Stimulated activated naive CD8-positive, alpha-beta T cell treated with anti-CD3 and anti-CD28 coated beads, Interleukin-15, amount 100 ng/mL, for 72 hours (primary cell): ENCODE measurements at regions not wholly inside any gene's neighbourhood (a gene's known extent, or its start where the extent isn't known, plus 50 kb on each side); places are given as distances from the start of the nearest gene placed in this dataset.

ENCODE experiments used
- ATAC-seq: fragments of 150-1000 bp; cut with Tn5 transposase; 2 replicates; pipeline ENCODE4 v1.10.0; 2021; ENCODE audit warnings: mild to moderate bottlenecking, moderate library complexity
- DNase-seq, 2 donors: peaks; one replicate each; pipeline ENCODE4 v3.0.0; 2021 to 2022
- H3K27ac Mint-ChIP-seq, 2 donors: one replicate each; pipeline ENCODE4 v1.8.0; 2022; ENCODE audit warnings: mild to moderate bottlenecking in 2 of 2, mixed read lengths in 2 of 2, moderate library complexity in 2 of 2
- H3K27me3 Mint-ChIP-seq: one replicate; pipeline ENCODE4 v1.8.0; 2022; ENCODE audit warnings: mixed read lengths
- H3K4me1 Mint-ChIP-seq: one replicate; pipeline ENCODE4 v1.8.0; 2022; ENCODE audit warnings: mild to moderate bottlenecking, mixed read lengths
- H3K4me3 Mint-ChIP-seq, 2 donors: one replicate each; pipeline ENCODE4 v1.8.0; 2022; ENCODE audit warnings: mild to moderate bottlenecking in 2 of 2, mixed read lengths in 2 of 2, moderate library complexity in 1 of 2
- H3K9me3 Mint-ChIP-seq, 2 donors: one replicate each; pipeline ENCODE4 v1.8.0; 2022; ENCODE audit warnings: mixed read lengths in 2 of 2

- H3K4me3 Mint-ChIP-seq: no peak overlapping the region
- peaks cover 0 to 5% of the 10 kb centered on the region in 2 donors for H3K9me3 Mint-ChIP-seq
- H3K4me1 Mint-ChIP-seq: no peaks in the 10 kb centered on the region
- no peak overlapping the region for H3K27ac Mint-ChIP-seq
- DNase-seq: no peak
- H3K27me3 Mint-ChIP-seq: no peaks in the 10 kb centered on the region
- no peak for ATAC-seq
Measured at GRCh38 chr1:238258510-238258909, 367.8 kb upstream of the ZP4 start.

- Mint-ChIP-seq H3K4me1 (no peaks in the 10 kb centered on the region), H3K27me3 (no peaks in the 10 kb centered on the region), H3K27ac (no peak overlapping the region), H3K4me3 (no peak overlapping the region), H3K9me3 (peaks cover 0 to 5% of the 10 kb centered on the region in 2 donors)
- DNase-seq (no peak), ATAC-seq (no peak)
Measured at GRCh38 chr1:238257018-238257621, 366.4 kb upstream of the ZP4 start.

GRCh38 chr1:238254935-238255334, 364.2 kb upstream of the ZP4 start:
- H3K27me3 Mint-ChIP-seq: no peaks in the 10 kb centered on the region
- DNase-seq (no peak), ATAC-seq (no peak)
- no peak overlapping the region for H3K4me3 Mint-ChIP-seq
- no peak overlapping the region for H3K27ac Mint-ChIP-seq
- H3K4me1 Mint-ChIP-seq: no peaks in the 10 kb centered on the region
- no peaks in the 10 kb centered on the region for H3K9me3 Mint-ChIP-seq

GRCh38 chr1:238252033-238252802, 361.5 kb upstream of the ZP4 start:
- Mint-ChIP-seq H3K27ac (no peak overlapping the region), H3K9me3 (no peaks in the 10 kb centered on the region), H3K27me3 (no peaks in the 10 kb centered on the region), H3K4me1 (no peaks in the 10 kb centered on the region), H3K4me3 (no peak overlapping the region)
- ATAC-seq (peak; percentile 58), DNase-seq (peak; percentile 6 to 20)

- no peak overlapping the region for H3K4me3 Mint-ChIP-seq
- DNase-seq (no peak), ATAC-seq (no peak)
- no peaks in the 10 kb centered on the region for H3K27me3 Mint-ChIP-seq
- H3K4me1 Mint-ChIP-seq: no peaks in the 10 kb centered on the region
- no peak overlapping the region for H3K27ac Mint-ChIP-seq
- H3K9me3 Mint-ChIP-seq: no peaks in the 10 kb centered on the region
Measured at GRCh38 chr1:238248356-238248755, 357.6 kb upstream of the ZP4 start.

- H3K4me1 Mint-ChIP-seq: no peaks in the 10 kb centered on the region
- DNase-seq: no peak
- no peak overlapping the region for H3K4me3 Mint-ChIP-seq
- no peaks in the 10 kb centered on the region for H3K27me3 Mint-ChIP-seq
- peaks cover 5 to 15% of the 10 kb centered on the region in 2 donors for H3K9me3 Mint-ChIP-seq
- no peak for ATAC-seq
- H3K27ac Mint-ChIP-seq: no peak overlapping the region
Measured at GRCh38 chr1:238242181-238242580, 351.5 kb upstream of the ZP4 start.

- Mint-ChIP-seq H3K4me3 (no peak overlapping the region), H3K27me3 (no peaks in the 10 kb centered on the region), H3K4me1 (no peaks in the 10 kb centered on the region), H3K9me3 (peaks cover 5 to 15% of the 10 kb centered on the region in 2 donors), H3K27ac (no peak overlapping the region)
- DNase-seq (no peak), ATAC-seq (no peak)
Measured at GRCh38 chr1:238241607-238242006, 350.9 kb upstream of the ZP4 start.

- H3K27ac Mint-ChIP-seq: no peak overlapping the region
- DNase-seq: no peak
- no peaks in the 10 kb centered on the region for H3K27me3 Mint-ChIP-seq
- H3K4me3 Mint-ChIP-seq: no peak overlapping the region
- peaks cover 5 to 15% of the 10 kb centered on the region in 2 donors for H3K9me3 Mint-ChIP-seq
- H3K4me1 Mint-ChIP-seq: no peaks in the 10 kb centered on the region
- ATAC-seq: no peak
Measured at GRCh38 chr1:238239343-238239742, 348.6 kb upstream of the ZP4 start.

GRCh38 chr1:238233966-238234365, 343.2 kb upstream of the ZP4 start:
- DNase-seq: no peak
- no peak overlapping the region for H3K4me3 Mint-ChIP-seq
- H3K27me3 Mint-ChIP-seq: no peaks in the 10 kb centered on the region
- peaks cover 0 to 19% of the 10 kb centered on the region in 2 donors for H3K9me3 Mint-ChIP-seq
- no peak overlapping the region for H3K27ac Mint-ChIP-seq
- no peaks in the 10 kb centered on the region for H3K4me1 Mint-ChIP-seq
- ATAC-seq: no peak

- Mint-ChIP-seq H3K27me3 (no peaks in the 10 kb centered on the region), H3K4me3 (no peak overlapping the region), H3K9me3 (peaks cover 0 to 6% of the 10 kb centered on the region in 2 donors), H3K4me1 (no peaks in the 10 kb centered on the region), H3K27ac (no peak overlapping the region)
- DNase-seq (no peak), ATAC-seq (no peak)
Measured at GRCh38 chr1:238232084-238232710, 341.5 kb upstream of the ZP4 start.

GRCh38 chr1:238226810-238227209, 336.1 kb upstream of the ZP4 start:
- H3K27ac Mint-ChIP-seq: peak overlapping the region in 1 of 2 donors; percentile 20
- H3K27me3 Mint-ChIP-seq: no peaks in the 10 kb centered on the region
- ATAC-seq (no peak), DNase-seq (no peak)
- H3K9me3 Mint-ChIP-seq: peaks cover 0 to 13% of the 10 kb centered on the region in 2 donors
- no peak overlapping the region for H3K4me3 Mint-ChIP-seq
- no peaks in the 10 kb centered on the region for H3K4me1 Mint-ChIP-seq

GRCh38 chr1:238223076-238223640, 332.4 kb upstream of the ZP4 start:
- H3K4me1 Mint-ChIP-seq: no peaks in the 10 kb centered on the region
- H3K4me3 Mint-ChIP-seq: no peak overlapping the region
- DNase-seq (no peak), ATAC-seq (no peak)
- H3K9me3 Mint-ChIP-seq: peaks cover 5 to 20% of the 10 kb centered on the region in 2 donors
- H3K27ac Mint-ChIP-seq: no peak overlapping the region
- H3K27me3 Mint-ChIP-seq: no peaks in the 10 kb centered on the region

GRCh38 chr1:238221738-238222137, 331.0 kb upstream of the ZP4 start:
- no peak overlapping the region for H3K27ac Mint-ChIP-seq
- no peak for ATAC-seq
- H3K4me1 Mint-ChIP-seq: no peaks in the 10 kb centered on the region
- H3K27me3 Mint-ChIP-seq: no peaks in the 10 kb centered on the region
- H3K9me3 Mint-ChIP-seq: peaks cover 5 to 17% of the 10 kb centered on the region in 2 donors
- DNase-seq: no peak
- H3K4me3 Mint-ChIP-seq: no peak overlapping the region

GRCh38 chr1:238214449-238214848, 323.7 kb upstream of the ZP4 start:
- no peak for DNase-seq
- no peaks in the 10 kb centered on the region for H3K27me3 Mint-ChIP-seq

GRCh38 chr1:238205045-238205662, 314.4 kb upstream of the ZP4 start:
- DNase-seq: no peak
- no peak overlapping the region for H3K4me3 Mint-ChIP-seq
- no peak for ATAC-seq
- no peak overlapping the region for H3K27ac Mint-ChIP-seq
- no peaks in the 10 kb centered on the region for H3K4me1 Mint-ChIP-seq
- peaks cover 0 to 4% of the 10 kb centered on the region in 2 donors for H3K9me3 Mint-ChIP-seq
- H3K27me3 Mint-ChIP-seq: no peaks in the 10 kb centered on the region

More at GRCh38 chr1:238214449-238214848, 323.7 kb upstream of the ZP4 start:
- Mint-ChIP-seq H3K27ac (no peak overlapping the region), H3K9me3 (peaks cover 0 to 13% of the 10 kb centered on the region in 2 donors), H3K4me3 (no peak overlapping the region), H3K4me1 (no peaks in the 10 kb centered on the region)
- ATAC-seq: no peak
